Epithelial cell of esophagus (primary cell): ENCODE measurements at regions not wholly inside any gene's neighbourhood (a gene's known extent, or its start where the extent isn't known, plus 50 kb on each side); places are given as distances from the start of the nearest gene placed in this dataset.

Experiments used
- DNase-seq: peaks from one replicate; pipeline ENCODE4 v3.0.0; 2010; ENCODE audit warnings: low read depth
- H3K4me3 ChIP-seq: 2 replicates; pipeline ENCODE4 v1.5.1; 2011; ENCODE audit warnings: mild to moderate bottlenecking, low read length, control low read depth
- TF ChIP-seq, protein P1 (sequence below): IDR thresholded peaks from 2 replicates; pipeline ENCODE4 v1.5.1; 2011; ENCODE audit warnings: low read depth, mild to moderate bottlenecking, low read length, control low read depth, inconsistent platforms; ENCODE audit not compliant: insufficient read depth; ENCODE audit errors: missing control alignments

GRCh38 chr3:174336784-174337183, 522.4 kb upstream of the NAALADL2 start:
- DNase-seq = no peak
- no peak overlapping the region for H3K4me3 ChIP-seq
- TF ChIP-seq, protein P1, sequence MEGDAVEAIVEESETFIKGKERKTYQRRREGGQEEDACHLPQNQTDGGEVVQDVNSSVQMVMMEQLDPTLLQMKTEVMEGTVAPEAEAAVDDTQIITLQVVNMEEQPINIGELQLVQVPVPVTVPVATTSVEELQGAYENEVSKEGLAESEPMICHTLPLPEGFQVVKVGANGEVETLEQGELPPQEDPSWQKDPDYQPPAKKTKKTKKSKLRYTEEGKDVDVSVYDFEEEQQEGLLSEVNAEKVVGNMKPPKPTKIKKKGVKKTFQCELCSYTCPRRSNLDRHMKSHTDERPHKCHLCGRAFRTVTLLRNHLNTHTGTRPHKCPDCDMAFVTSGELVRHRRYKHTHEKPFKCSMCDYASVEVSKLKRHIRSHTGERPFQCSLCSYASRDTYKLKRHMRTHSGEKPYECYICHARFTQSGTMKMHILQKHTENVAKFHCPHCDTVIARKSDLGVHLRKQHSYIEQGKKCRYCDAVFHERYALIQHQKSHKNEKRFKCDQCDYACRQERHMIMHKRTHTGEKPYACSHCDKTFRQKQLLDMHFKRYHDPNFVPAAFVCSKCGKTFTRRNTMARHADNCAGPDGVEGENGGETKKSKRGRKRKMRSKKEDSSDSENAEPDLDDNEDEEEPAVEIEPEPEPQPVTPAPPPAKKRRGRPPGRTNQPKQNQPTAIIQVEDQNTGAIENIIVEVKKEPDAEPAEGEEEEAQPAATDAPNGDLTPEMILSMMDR = no peak

DNA sequence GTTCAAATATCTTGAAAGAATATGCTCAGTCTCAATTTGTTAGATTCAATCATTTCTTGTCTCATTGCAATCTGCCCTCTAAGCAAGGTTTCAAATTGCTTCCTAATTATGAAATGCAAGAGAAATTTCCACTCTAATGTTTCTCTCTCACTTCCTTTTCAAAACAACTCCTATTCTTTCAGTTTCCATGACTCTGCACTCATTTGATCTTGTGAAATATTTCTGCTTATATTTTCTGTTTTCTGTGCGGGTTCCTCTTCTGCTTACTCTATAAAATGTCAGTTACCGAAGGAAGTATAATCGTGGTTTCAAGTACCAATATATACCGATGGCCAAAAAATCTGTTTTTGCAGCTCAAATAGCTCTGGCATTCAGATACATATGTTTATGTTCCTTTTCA, 521.9 kb upstream of the NAALADL2 start:
- TF ChIP-seq, protein P1 = no peak
- no peak for DNase-seq
- no peak overlapping the region for H3K4me3 ChIP-seq

- no peak for DNase-seq
These were observed 518.2 kb upstream of the NAALADL2 start for GRCh38 chr3:174340624-174341587.

DNA sequence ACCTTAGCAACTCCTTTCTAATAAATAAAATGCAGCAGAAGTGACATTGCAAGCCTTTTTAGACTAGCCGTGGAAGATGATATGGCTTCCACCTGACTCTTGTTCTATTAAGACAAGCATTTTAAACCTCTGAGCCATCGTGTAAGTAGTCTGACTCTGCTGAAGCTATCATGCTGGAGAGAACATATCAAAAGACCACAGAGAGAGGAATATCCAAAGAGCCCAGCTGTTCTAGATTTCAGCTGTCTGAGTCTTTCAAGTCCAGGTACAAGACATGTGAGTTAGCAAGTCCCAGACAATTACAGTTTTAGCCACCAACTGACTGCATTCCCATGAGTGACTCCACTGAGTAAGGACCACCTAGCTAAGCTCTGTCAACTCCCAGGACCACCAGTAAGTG, 517.0 kb upstream of the NAALADL2 start:
- DNase-seq = no peak
- no peak overlapping the region for H3K4me3 ChIP-seq
- TF ChIP-seq, protein P1 = no peak

More at GRCh38 chr3:174340624-174341587, 518.2 kb upstream of the NAALADL2 start:
- H3K4me3 ChIP-seq = no peak overlapping the region
- TF ChIP-seq, protein P1 = no peak

GRCh38 chr3:174342941-174343501, 516.1 kb upstream of the NAALADL2 start:
- no peak for DNase-seq
- no peak overlapping the region for H3K4me3 ChIP-seq
- TF ChIP-seq, protein P1 = no peak

DNA sequence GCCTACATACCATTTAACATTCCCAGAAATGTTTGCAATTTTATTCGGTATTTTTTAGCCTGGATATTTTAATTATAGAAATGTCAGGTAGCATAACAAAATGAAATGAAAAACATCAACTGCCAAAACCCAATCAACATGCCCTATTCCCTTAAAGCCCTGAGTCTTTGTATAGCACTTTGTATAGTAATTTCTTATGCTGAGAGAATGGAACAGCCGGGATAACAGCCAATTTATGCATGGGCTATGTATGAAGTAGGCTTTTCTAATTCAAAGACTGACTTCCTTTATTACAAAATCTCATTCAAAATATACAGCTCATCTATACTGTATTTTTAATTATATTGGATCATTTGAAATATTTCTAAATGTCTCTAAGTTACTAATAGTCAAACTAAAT, 513.0 kb upstream of the NAALADL2 start:
- TF ChIP-seq, protein P1 = no peak
- DNase-seq = no peak
- no peak overlapping the region for H3K4me3 ChIP-seq
